PC-3 (cell line): ENCODE measurements at regions not wholly inside any gene's neighbourhood (a gene's known extent, or its start where the extent isn't known, plus 50 kb on each side); places are given as distances from the start of the nearest gene placed in this dataset.

Experiments used
- ATAC-seq: fragments of 200-7000 bp; cut with Tn5 transposase; 2 replicates; pipeline ENCODE4 v1.9.1; 2020; ENCODE audit warnings: mild to moderate bottlenecking, moderate library complexity
- BruUV-seq: library from RNA; stranded (reverse); fragments of 400-500 nt; replicated peaks from 2 replicates; lab custom pipeline; 2021; lab: Mats Ljungman, UMichigan
- CTCF ChIA-PET: fragments of 300-600 bp; sonication (Branson Sonifier 250); formaldehyde crosslinking; loops from one replicate; lab custom pipeline; 2022; ENCODE audit warnings: antibody characterized with exemption; lab: Charles Lee
- POLR2A ChIA-PET: fragments of 300-600 bp; sonication (Branson Sonifier 250); formaldehyde crosslinking; loops from one replicate; lab custom pipeline; 2022; ENCODE audit warnings: antibody characterized with exemption; ENCODE audit not compliant: unreplicated experiment; lab: Charles Lee
- DNase-seq: peaks from one replicate; pipeline ENCODE4 v3.0.0-alpha.2; 2015
- H2AFZ ChIP-seq: fragments of 300-600 bp; sonication (generic); 2 replicates; pipeline ENCODE4 v1.6.0; 2016; ENCODE audit warnings: antibody characterized with exemption, low read length
- H3F3A ChIP-seq: fragments of 300-600 bp; sonication (generic); one replicate; pipeline ENCODE4 v1.6.0; 2017; ENCODE audit warnings: antibody characterized with exemption, low read length, control low read depth, mild to moderate bottlenecking; ENCODE audit not compliant: unreplicated experiment
- H3K27ac ChIP-seq: fragments of 300-600 bp; sonication (generic); 2 replicates; pipeline ENCODE4 v1.5.1; 2016; ENCODE audit warnings: mild to moderate bottlenecking, low read length
- H3K27me3 ChIP-seq: fragments of 300-600 bp; sonication (generic); 2 replicates; pipeline ENCODE4 v1.6.1; 2016; ENCODE audit warnings: low read length, mixed read lengths
- H3K36me3 ChIP-seq: fragments of 300-600 bp; sonication (generic); 2 replicates; pipeline ENCODE4 v1.6.1; 2016; ENCODE audit warnings: low read depth, mixed run types, low read length, mixed read lengths
- H3K4me1 ChIP-seq: fragments of 300-600 bp; sonication (generic); 2 replicates; pipeline ENCODE4 v1.5.1; 2016; ENCODE audit warnings: low read length; ENCODE audit not compliant: insufficient read depth
- H3K4me2 ChIP-seq: fragments of 300-600 bp; sonication (generic); 2 replicates; pipeline ENCODE4 v1.6.0; 2016; ENCODE audit warnings: low read length
- H3K4me3 ChIP-seq: fragments of 300-600 bp; sonication (generic); 2 replicates; pipeline ENCODE4 v1.5.1; 2016; ENCODE audit warnings: mild to moderate bottlenecking, low read length, mixed read lengths
- H3K79me2 ChIP-seq: fragments of 300-600 bp; sonication (generic); 2 replicates; pipeline ENCODE4 v1.6.1; 2017; ENCODE audit warnings: low read length, mixed read lengths
- H3K9ac ChIP-seq: fragments of 300-600 bp; sonication (generic); 2 replicates; pipeline ENCODE4 v1.6.0; 2016; ENCODE audit warnings: mild to moderate bottlenecking, low read length
- H3K9me2 ChIP-seq: fragments of 300-600 bp; sonication (generic); replicated peaks from 2 replicates; pipeline ENCODE4 v1.6.1; 2016; ENCODE audit warnings: mixed run types, low read length, mixed read lengths
- H3K9me3 ChIP-seq: fragments of 300-600 bp; sonication (generic); 2 replicates; pipeline ENCODE4 v1.6.1; 2016; ENCODE audit warnings: low read length, mixed read lengths
- H4K20me1 ChIP-seq: fragments of 300-600 bp; sonication (generic); 2 replicates; pipeline ENCODE4 v1.6.1; 2016; ENCODE audit warnings: low read length, mixed read lengths
- EZH2 ChIP-seq: fragments of 300-600 bp; sonication (generic); IDR thresholded peaks from one replicate; pipeline ENCODE4 v1.6.1; 2017; ENCODE audit warnings: antibody characterized with exemption, mild to moderate bottlenecking, low read length; ENCODE audit not compliant: unreplicated experiment
- EZH2phosphoT487 ChIP-seq: fragments of 300-600 bp; sonication (generic); IDR thresholded peaks from 2 replicates; pipeline ENCODE4 v1.6.1; 2018; ENCODE audit warnings: mild to moderate bottlenecking, antibody characterized with exemption, low read length, borderline replicate concordance
- intact Hi-C: fragments of 100-400 bp; cut with micrococcal nuclease; formaldehyde crosslinking; loops from 2 replicates; pipeline ENCODE4 v1.9.0; 2023
- TF ChIP-seq, protein P1 (sequence below): fragments of 300-600 bp; sonication (generic); conservative IDR thresholded peaks from 2 replicates; pipeline ENCODE4 v1.5.1; 2017; ENCODE audit warnings: antibody characterized with exemption, low read depth, mild to moderate bottlenecking, low read length

DNA sequence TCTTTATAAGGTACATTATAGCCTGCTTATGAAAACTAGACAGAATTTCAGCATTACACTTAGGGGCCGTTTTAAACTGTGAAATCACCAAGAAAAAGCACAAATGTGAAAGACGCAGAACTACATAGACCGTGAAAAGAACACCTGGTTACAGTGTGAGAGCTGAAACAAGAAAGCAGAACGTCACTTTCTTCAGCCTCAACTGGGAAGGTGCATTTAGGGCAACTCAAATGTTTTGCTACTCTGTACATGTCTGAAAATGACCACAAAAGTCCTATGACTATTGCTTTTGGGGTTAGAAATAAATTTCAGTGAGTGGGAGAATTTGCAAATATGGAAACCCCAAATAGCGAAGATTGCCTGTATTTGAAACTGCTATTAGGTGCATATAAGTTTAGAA lies 268.7 kb downstream of the OLFM3 start:
- Histone ChIP-seq H3F3A (no peaks in the 10 kb centered on the region), H3K79me2 (no peaks in the 10 kb centered on the region), H3K27me3 (peaks cover 43% of the 10 kb centered on the region), H3K36me3 (no peaks in the 10 kb centered on the region), H3K9ac (no peak overlapping the region), H3K9me3 (no peaks in the 10 kb centered on the region), H2AFZ (no peak overlapping the region), H3K9me2 (no peaks in the 10 kb centered on the region), H3K4me1 (no peaks in the 10 kb centered on the region), H3K4me3 (no peak overlapping the region), H4K20me1 (no peaks in the 10 kb centered on the region), H3K27ac (no peak overlapping the region), H3K4me2 (no peak overlapping the region)
- ChIA-PET POLR2A (no interaction called here), CTCF (no interaction called here)
- ATAC-seq, result no peak
- intact Hi-C loops, result no loop called here
- TF ChIP-seq EZH2phosphoT487 (no peak), EZH2 (no peak)
- TF ChIP-seq, protein P1, sequence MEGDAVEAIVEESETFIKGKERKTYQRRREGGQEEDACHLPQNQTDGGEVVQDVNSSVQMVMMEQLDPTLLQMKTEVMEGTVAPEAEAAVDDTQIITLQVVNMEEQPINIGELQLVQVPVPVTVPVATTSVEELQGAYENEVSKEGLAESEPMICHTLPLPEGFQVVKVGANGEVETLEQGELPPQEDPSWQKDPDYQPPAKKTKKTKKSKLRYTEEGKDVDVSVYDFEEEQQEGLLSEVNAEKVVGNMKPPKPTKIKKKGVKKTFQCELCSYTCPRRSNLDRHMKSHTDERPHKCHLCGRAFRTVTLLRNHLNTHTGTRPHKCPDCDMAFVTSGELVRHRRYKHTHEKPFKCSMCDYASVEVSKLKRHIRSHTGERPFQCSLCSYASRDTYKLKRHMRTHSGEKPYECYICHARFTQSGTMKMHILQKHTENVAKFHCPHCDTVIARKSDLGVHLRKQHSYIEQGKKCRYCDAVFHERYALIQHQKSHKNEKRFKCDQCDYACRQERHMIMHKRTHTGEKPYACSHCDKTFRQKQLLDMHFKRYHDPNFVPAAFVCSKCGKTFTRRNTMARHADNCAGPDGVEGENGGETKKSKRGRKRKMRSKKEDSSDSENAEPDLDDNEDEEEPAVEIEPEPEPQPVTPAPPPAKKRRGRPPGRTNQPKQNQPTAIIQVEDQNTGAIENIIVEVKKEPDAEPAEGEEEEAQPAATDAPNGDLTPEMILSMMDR, result no peak
- no peak for DNase-seq
- BruUV-seq, result no TSS peak

DNA sequence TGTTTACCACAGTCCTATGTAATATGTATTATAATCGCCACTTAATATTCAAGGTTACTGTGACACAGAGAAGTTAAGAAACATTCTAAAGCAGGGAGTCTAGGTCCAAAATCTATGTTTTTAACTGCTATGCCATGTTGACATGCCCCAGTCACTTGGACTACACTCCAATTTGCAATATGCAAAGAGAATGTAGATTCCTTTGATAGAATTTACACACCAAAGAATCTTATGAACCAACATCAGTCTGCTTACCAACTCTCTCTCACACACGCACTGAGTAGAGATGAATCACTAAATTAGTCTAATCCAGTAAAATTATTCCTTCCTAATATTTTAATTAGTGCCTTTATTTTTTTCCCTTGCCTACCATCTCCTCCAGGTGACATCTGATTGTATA lies 266.2 kb downstream of the OLFM3 start:
- ATAC-seq (no peak), DNase-seq (no peak)
- Histone ChIP-seq H2AFZ (no peak overlapping the region), H3F3A (no peaks in the 10 kb centered on the region), H3K27ac (no peak overlapping the region), H3K27me3 (peaks cover 31% of the 10 kb centered on the region; the same call in 1 of the 2 replicates), H3K36me3 (no peaks in the 10 kb centered on the region), H3K9me3 (no peaks in the 10 kb centered on the region), H3K4me2 (no peak overlapping the region), H3K4me3 (no peak overlapping the region), H4K20me1 (no peaks in the 10 kb centered on the region), H3K4me1 (no peaks in the 10 kb centered on the region), H3K9me2 (no peaks in the 10 kb centered on the region), H3K79me2 (no peaks in the 10 kb centered on the region), H3K9ac (no peak overlapping the region)
- ChIA-PET POLR2A (no interaction called here), CTCF (no interaction called here)
- intact Hi-C loops, result no loop called here
- TF ChIP-seq EZH2phosphoT487 (no peak), EZH2 (no peak)
- TF ChIP-seq, protein P1, result no peak
- no TSS peak for BruUV-seq

DNA sequence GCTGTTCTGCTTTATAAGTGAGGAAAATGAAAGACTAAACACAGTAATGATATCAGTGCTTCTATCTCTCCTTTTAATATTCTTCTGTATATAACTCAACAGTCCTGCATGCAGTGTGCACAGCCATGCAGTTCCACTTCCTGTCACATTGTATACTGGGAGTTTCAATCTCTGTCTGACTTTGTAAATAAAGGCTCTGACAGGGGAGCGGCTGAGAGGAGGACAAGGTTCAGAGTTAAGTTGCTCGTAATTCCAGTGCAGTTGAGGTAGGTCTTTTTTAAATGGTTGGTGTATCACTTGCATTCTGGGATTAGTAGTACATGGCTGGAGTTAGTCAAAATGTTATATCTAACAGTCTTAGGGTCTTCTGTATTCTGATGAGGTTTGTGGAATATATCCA lies 264.5 kb downstream of the OLFM3 start:
- intact Hi-C loops, result no loop called here
- no peak for ATAC-seq
- DNase-seq, result no peak
- H3K9me3 ChIP-seq, result no peaks in the 10 kb centered on the region
- TF ChIP-seq, protein P1, result no peak
- TF ChIP-seq EZH2, result no peak
- POLR2A ChIA-PET, result no interaction called here
- H3K9ac ChIP-seq, result no peak overlapping the region
- H3K27me3 ChIP-seq, result peaks cover 31% of the 10 kb centered on the region; the same call in 1 of the 2 replicates
- no peak overlapping the region for H3K27ac ChIP-seq
- H3K9me2 ChIP-seq, result no peaks in the 10 kb centered on the region
- no peak overlapping the region for H3K4me2 ChIP-seq
- no peak overlapping the region for H3K4me3 ChIP-seq
- BruUV-seq, result no TSS peak
- H3F3A ChIP-seq, result no peaks in the 10 kb centered on the region
- CTCF ChIA-PET, result no interaction called here
- H4K20me1 ChIP-seq, result no peaks in the 10 kb centered on the region
- no peaks in the 10 kb centered on the region for H3K36me3 ChIP-seq
- H2AFZ ChIP-seq, result no peak overlapping the region
- no peaks in the 10 kb centered on the region for H3K4me1 ChIP-seq
- no peaks in the 10 kb centered on the region for H3K79me2 ChIP-seq
